Mesothelial cell of epicardium (in vitro differentiated cells): ENCODE measurements at regions not wholly inside any gene's neighbourhood (a gene's known extent, or its start where the extent isn't known, plus 50 kb on each side); places are given as distances from the start of the nearest gene placed in this dataset.

Experiments used
- DNase-seq, 2 experiments: peaks; one replicate each; pipeline ENCODE4 v3.0.0; 2021; ENCODE audit warnings: low spot score in 2 of 2; ENCODE audit not compliant: unreplicated experiment in 2 of 2
- H3K27ac Mint-ChIP-seq: 2 replicates; pipeline ENCODE4 v1.8.0; 2021; ENCODE audit warnings: mixed read lengths
- H3K27me3 Mint-ChIP-seq: 2 replicates; pipeline ENCODE4 v1.8.0; 2021; ENCODE audit warnings: low read depth, mixed read lengths
- H3K36me3 Mint-ChIP-seq: 2 replicates; pipeline ENCODE4 v1.8.0; 2021; ENCODE audit warnings: mixed read lengths
- H3K4me1 Mint-ChIP-seq: 2 replicates; pipeline ENCODE4 v1.8.0; 2021; ENCODE audit warnings: mixed read lengths
- H3K4me3 Mint-ChIP-seq: 2 replicates; pipeline ENCODE4 v1.8.0; 2021; ENCODE audit warnings: mild to moderate bottlenecking, moderate library complexity, mixed read lengths
- H3K9me3 Mint-ChIP-seq: 2 replicates; pipeline ENCODE4 v1.8.0; 2021; ENCODE audit warnings: mixed read lengths
- TF ChIP-seq, protein P1 (sequence below): fragments of 200-600 bp; sonication (generic); IDR thresholded peaks from one replicate; pipeline ENCODE4 v1.5.0; 2021; ENCODE audit warnings: antibody characterized with exemption; ENCODE audit not compliant: unreplicated experiment

DNA sequence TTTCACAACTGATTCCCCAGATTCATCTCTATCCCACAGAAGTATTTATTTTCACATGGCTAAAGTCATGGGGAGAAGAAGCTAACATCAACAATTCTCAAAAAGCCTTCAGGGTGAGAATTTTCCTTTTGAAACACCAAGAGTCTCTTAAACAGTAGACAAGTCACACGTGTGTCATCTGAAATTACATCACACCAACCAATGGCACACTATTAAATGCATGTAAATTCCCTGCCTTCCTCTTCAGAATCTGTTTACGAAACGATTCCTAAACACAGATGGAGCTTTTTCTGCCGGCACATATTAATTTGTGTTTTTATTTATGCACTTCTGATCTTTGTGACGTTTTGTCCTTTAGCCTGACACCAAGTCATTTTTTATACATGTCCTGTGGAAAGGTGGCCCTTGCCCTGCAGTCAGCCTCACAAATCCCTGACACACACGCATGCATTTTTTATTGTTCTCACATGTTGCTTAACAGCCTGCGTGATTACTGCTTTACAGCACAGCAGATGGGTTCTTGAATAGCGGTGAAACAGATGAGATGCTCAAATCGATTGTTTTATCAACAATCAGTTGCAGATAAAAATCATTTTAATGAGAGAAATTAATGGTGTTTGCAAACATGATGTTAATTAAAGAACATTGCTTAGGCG is 735.9 kb upstream of the TENM3 start:
- H3K4me1 Mint-ChIP-seq: peaks cover 31% of the 10 kb centered on the region
- TF ChIP-seq, protein P1, sequence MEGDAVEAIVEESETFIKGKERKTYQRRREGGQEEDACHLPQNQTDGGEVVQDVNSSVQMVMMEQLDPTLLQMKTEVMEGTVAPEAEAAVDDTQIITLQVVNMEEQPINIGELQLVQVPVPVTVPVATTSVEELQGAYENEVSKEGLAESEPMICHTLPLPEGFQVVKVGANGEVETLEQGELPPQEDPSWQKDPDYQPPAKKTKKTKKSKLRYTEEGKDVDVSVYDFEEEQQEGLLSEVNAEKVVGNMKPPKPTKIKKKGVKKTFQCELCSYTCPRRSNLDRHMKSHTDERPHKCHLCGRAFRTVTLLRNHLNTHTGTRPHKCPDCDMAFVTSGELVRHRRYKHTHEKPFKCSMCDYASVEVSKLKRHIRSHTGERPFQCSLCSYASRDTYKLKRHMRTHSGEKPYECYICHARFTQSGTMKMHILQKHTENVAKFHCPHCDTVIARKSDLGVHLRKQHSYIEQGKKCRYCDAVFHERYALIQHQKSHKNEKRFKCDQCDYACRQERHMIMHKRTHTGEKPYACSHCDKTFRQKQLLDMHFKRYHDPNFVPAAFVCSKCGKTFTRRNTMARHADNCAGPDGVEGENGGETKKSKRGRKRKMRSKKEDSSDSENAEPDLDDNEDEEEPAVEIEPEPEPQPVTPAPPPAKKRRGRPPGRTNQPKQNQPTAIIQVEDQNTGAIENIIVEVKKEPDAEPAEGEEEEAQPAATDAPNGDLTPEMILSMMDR: no peak

DNA sequence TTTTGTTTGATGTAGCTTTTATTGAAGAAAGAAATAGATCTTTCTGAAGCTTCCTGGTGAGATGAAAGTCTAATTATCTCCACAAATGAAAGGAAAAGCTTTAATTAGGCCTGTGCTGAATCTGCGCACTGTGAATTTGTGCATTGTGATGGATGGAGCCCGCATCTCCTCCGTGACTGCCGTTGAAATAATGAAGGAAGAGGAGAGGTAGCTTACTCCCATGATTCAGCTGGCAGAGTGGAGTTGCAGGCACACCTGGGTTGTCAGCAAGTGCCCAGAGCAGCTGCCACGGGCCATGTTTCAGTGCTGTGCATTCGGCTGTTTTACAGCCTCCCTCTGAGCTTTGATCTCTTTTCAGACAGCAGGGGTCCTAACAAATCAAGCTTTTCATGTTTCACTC is 735.3 kb upstream of the TENM3 start:
- no peak overlapping the region for H3K27ac Mint-ChIP-seq
- TF ChIP-seq, protein P1: no peak
- no peak for DNase-seq
- peaks cover 7% of the 10 kb centered on the region for H3K27me3 Mint-ChIP-seq
- no peaks in the 10 kb centered on the region for H3K36me3 Mint-ChIP-seq
- peaks cover 38% of the 10 kb centered on the region for H3K4me1 Mint-ChIP-seq
- H3K9me3 Mint-ChIP-seq: no peaks in the 10 kb centered on the region
- H3K4me3 Mint-ChIP-seq: no peak overlapping the region

More for the DNA sequence above, 735.9 kb upstream of the TENM3 start:
- Mint-ChIP-seq H3K4me3 (no peak overlapping the region), H3K27me3 (peaks cover 7% of the 10 kb centered on the region), H3K9me3 (no peaks in the 10 kb centered on the region), H3K36me3 (no peaks in the 10 kb centered on the region), H3K27ac (no peak overlapping the region)
- no peak for DNase-seq

DNA sequence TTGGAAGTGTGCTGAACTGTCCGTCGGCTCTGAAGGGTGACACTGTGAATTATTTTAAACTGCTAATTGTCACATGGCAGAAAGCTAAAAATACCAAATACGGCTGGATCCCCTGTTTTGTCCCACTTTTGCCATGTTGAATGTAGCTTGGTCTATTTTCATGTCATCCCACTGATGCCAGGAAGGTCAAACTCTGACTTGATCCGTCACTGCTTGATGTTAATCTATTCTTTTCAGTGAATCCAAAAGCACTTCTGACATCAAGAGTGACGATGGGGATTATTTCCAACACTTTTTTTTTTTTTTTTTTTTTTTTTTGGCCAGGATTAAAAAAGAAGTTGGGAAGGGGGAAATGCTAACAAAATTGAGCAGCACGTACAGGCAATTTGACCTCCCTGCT is 734.6 kb upstream of the TENM3 start:
- no peak for DNase-seq
- no peak overlapping the region for H3K4me3 Mint-ChIP-seq
- TF ChIP-seq, protein P1: no peak
- H3K9me3 Mint-ChIP-seq: no peaks in the 10 kb centered on the region
- no peaks in the 10 kb centered on the region for H3K36me3 Mint-ChIP-seq
- no peak overlapping the region for H3K27ac Mint-ChIP-seq
- peaks cover 7% of the 10 kb centered on the region for H3K27me3 Mint-ChIP-seq
- H3K4me1 Mint-ChIP-seq: peaks cover 42% of the 10 kb centered on the region

- TF ChIP-seq, protein P1: no peak
- Mint-ChIP-seq H3K9me3 (no peaks in the 10 kb centered on the region), H3K27ac (no peak overlapping the region), H3K36me3 (no peaks in the 10 kb centered on the region), H3K4me3 (no peak overlapping the region), H3K27me3 (peaks cover 7% of the 10 kb centered on the region), H3K4me1 (peaks cover 39% of the 10 kb centered on the region)
- DNase-seq: no peak
Measured at GRCh38 chr4:181509073-181509472, 734.1 kb upstream of the TENM3 start.

- Mint-ChIP-seq H3K4me3 (no peak overlapping the region), H3K27me3 (no peaks in the 10 kb centered on the region), H3K9me3 (peaks cover 15% of the 10 kb centered on the region), H3K27ac (no peak overlapping the region), H3K4me1 (peaks cover 12% of the 10 kb centered on the region), H3K36me3 (peaks cover 4% of the 10 kb centered on the region)
- DNase-seq: no peak
- TF ChIP-seq, protein P1: no peak
Measured at GRCh38 chr4:181517491-181517890, 725.7 kb upstream of the TENM3 start.

- TF ChIP-seq, protein P1: no peak
- Mint-ChIP-seq H3K36me3 (peaks cover 4% of the 10 kb centered on the region), H3K4me1 (peaks cover 19% of the 10 kb centered on the region), H3K27ac (no peak overlapping the region), H3K27me3 (no peaks in the 10 kb centered on the region), H3K9me3 (peaks cover 11% of the 10 kb centered on the region), H3K4me3 (no peak overlapping the region)
- DNase-seq: no peak
Measured at GRCh38 chr4:181520790-181521189, 722.4 kb upstream of the TENM3 start.
